ENCODE measurements at regions not wholly inside any gene's neighbourhood (a gene's known extent, or its start where the extent isn't known, plus 50 kb on each side); places are given as distances from the start of the nearest gene placed in this dataset.

DNA sequence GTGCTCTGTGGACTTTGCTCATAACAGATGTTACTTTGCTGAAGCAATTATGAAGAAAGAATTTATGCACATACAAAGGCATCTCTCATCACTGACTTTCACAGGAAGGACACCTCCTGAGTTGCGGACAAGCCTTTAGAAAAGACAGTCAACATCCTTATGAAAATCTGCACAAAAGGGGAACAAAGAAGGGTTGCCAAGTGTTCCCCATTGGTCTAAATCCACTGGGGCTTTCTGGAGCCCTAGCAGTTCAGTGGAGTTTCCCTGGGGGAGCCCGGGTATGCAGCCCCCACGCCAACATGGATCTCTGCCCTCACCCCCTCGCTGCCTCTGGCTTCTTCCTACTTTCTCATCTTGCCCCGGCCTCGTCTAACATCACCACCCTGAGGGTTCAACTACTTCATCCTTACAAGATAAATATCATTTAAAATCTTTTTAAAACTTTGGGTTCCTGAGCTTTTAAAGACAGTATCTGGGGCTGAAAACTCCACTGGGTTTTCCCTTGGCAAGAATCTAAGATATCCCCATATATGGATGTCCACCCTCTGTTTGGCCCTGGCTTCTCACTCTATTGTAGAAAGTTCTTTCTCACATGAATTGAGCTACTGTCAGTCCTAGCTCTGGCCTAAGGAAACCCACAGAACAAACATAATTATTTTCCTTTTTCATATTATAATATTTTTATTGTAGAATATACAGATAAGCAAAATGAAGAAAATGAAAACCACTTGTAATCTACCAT, 207.9 kb upstream of the RGMA start:
- no peak for DNase-seq

DNA sequence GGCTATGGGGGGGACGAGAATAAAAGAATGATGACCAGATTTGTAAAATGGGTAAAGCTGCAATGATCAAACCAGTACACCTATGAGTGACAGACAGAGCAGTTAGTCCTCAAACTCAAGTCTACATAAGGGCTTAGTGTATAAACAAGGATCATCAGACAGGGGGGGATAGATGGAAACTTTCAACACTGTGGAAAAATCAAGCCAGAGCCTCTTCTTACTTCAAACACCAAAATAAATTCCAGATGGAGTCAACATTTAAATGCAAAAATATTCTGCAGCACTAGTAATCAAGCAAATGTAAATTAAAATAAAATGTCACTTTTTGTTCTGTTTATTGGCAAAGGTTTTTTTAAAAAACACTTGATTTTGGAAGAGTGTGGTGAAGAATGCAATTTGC, 205.9 kb upstream of the RGMA start:
- no peak for DNase-seq

DNA sequence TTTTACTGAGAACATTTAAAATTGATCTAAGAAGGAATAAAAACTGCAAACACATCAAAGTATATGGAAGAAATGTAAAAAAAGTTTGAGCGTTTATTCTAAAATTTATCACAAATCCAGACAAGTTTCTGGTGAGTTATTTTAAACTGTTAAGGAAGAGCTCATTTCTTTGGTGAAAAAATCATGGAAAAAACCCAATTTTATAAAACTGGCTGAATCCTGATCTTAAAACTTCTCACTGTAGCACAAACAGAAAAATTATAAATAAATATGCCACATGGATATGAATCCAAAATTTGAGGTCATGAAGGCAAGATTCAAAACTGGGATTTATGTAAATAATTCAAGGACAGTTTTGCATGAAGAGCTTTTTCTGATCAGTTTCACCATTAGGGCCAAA, 205.1 kb upstream of the RGMA start:
- no peak for DNase-seq

GRCh38 chr15:93291380-93291779, 202.4 kb upstream of the RGMA start:
- no peak for DNase-seq

DNA sequence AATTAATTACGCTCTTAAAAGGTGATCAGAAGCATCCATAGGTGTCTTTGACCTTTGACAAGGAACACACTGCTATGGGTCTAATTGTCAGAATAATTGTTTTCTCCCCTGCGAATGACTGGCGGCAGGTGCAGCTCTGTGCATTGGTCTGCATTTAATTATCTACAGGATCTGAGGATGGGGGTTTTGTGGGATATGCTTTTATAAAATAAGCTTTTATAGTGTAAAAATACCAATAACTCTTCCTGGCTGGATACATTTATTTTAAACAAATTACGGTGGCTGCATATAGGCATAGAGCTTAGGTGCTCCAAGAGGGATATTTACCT, 201.6 kb upstream of the RGMA start:
- no peak for DNase-seq

GRCh38 chr15:93289941-93290617, 201.1 kb upstream of the RGMA start:
- no peak for DNase-seq

DNA sequence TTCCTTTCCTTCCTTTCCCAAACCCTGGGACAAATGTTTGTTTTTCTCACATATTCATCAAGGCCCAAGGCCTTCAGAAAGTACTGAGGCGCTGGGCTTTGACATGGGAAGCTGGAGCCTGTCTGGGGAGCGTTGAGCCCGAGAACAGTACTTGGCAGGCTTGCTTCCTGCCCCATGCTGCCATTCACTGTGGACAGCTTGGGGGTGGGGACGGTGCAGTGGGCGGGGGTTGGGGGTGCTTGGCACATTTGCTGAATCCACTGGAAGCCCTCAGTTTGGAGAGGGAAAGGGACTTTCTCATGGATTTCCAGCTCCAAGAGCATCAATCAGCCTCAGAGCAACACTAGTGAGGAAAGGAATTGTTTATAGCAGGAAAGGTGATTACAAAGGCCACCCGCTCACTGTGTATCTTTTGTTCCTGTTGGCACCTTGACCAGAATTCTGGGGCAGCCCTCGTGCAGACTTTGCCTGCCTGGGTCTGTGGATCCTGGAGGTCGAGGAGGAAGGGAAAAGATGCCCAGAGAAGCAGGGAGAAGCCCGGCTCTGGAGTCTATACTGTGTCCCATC, 199.8 kb upstream of the RGMA start:
- no peak for DNase-seq

DNA sequence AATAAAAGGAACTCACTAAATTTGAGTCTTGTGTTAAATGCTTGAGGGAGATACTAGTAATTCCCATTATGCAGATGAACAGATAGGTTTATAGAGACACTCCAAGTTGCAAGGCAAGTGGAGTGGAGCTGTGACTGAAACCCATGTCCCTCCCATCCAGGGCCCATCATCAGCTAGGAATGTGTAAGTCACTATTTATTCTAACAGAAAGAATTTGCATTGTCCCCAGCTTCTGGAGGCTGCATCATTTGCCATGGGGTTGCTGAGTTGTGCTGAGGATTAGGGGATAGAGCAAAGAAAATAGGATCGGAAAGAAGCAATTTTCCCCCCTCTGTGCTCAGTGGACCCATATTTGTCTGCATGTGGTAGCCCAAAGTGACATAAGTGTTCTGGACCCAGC, 197.4 kb upstream of the RGMA start:
- no peak for DNase-seq

DNA sequence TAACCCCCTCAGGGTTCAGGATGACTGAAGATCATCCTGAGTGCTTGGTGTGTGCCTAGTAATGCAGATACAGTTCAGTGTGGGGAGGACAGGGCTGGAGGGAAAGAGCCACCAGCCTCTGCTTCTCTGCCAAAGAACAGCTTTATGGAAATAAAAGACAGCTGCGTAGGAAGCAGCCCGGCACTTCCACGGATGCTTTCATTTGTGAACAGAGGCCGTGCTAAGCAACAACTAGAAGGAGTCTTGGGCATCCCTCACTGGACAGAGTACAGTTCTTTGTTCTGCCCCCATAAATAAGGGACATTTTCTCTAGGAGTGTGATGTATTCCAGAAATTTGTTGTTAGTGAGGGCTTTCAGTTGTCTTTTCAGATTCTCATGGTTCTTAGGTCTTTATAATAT, 194.8 kb upstream of the RGMA start:
- no peak for DNase-seq

GRCh38 chr15:93282808-93283207, 193.8 kb upstream of the RGMA start:
- no peak for DNase-seq

- DNase-seq, result no peak
These were observed 189.8 kb upstream of the RGMA start for GRCh38 chr15:93278783-93279182.

DNA sequence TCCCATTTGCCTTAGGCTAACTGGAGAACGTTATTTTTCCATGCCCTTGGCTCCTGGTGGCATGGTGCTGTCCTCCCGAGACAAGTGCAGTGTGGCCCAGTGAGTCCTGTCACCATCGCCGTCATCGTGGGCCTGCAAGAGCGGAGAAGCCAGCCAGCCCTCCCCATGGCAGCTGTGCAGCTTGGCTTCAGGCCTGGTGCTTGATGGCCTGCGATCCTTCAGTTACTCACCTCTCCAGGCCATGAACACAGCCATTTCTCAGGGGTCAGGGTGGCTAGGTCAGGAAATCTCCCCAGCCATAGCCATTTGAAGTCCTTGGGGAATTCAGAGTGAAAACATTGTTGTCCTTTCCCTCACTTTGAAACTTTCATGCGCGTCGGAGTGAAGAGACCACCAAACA, 189.0 kb upstream of the RGMA start:
- DNase-seq, result no peak

DNA sequence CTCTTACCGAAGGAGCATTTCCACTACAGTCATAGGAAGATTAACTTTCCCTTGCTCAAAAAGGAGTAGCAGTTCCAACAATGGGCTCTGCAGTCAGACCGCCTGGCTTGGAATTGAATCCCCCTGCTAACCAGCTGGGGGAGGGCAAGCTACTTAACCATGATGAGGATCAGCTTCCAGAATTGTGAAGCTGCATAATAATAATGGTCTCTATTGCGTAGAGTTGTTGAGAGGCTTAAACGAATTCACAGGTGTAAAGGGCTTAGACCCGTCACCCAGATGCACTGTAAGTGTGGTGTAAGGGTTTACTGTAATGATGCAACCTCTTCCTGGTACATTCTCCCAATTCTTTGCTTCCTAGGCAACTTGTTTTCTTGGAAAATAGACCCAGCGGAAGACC, 185.2 kb upstream of the RGMA start:
- no peak for DNase-seq

DNA sequence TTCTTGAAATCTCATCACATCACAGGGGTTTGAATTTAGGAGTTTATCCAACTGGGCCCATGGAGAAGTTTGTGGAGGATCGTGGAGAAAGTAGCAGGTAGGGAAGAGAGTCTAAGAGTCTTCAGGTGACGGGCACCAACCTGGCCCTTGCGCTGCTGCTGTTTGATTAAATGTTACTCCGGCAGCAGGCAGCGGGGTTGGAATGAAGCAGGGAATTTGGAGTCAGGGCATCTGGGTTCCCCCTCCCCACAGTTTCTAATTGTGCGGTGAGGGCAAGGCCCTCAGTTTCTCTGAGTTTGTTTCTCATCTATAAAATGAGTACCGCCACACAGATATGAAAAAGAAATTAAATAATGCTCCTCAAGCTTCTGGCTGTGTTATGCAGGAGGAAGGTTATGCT, 182.9 kb upstream of the RGMA start:
- DNase-seq, result no peak

DNA sequence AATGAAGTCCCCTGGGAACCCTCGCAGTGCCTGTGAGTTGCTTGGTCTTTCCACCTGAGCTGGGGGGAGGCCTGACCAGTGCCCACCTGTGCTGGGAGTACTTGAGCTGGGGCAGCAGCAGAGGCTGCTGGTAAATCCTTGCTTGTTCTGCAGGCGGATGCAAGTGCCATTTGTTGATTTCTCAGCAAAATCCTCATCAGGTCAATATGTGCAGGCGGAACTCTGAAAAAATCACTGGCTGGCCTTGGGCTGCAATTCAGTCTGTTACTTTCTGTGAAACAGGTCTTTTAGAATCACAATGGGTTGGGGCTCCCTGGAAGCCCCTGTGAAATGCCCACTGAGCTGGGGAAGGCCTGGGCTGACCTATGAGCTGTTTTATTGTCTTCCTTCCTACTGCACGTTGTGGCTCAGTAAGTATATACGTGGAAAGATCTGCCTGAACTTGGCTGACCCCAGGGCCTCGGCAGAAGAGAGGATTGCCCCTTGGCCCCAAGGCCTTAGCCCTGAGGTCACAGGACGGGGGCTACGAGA, 182.0 kb upstream of the RGMA start:
- no peak for DNase-seq

- DNase-seq, result no peak
These were observed 179.1 kb upstream of the RGMA start for GRCh38 chr15:93268066-93268465.

GRCh38 chr15:93266291-93266690, 177.3 kb upstream of the RGMA start:
- no peak for DNase-seq

GRCh38 chr15:93265111-93265556, 176.1 kb upstream of the RGMA start:
- peak; percentile 81 for DNase-seq

DNA sequence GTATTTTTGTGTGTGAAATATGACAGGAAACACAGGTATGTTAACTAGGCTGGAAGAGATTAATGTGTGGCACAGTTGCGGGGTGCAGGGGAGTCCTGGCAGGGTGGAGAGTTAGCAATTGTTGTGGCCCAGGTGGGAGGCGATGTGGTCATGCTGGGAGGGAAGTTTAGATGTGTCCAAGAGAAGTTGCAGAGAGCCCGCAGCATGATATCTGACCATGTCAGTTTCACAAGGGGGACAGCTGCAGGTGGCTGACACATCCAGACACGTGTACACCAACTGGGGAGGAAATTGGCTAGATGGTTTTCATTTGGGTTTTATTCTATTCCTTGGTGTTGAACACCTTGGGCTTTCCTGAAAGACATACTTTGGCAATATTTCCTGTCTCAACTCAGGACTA, 172.8 kb upstream of the RGMA start:
- DNase-seq, result no peak

DNA sequence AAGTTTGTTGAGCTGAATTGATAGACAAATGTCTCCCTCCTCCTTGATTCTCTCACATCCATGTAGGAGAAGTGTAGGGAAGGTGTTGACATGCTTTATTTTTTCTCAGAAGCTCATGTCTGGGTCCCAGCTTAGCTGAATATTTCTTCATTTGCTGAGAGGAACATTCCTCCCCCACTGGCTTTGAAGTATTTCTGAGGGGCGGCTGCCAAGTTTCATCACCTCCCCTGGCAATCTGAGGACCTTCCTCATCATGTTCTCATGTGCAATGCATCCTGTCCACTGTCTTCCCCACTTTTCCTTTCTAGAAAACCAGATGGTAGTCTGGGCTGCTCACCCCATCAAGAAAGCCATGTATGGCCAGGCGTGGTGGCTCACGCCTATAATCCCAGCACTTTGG, 168.9 kb upstream of the RGMA start:
- DNase-seq, result no peak

DNA sequence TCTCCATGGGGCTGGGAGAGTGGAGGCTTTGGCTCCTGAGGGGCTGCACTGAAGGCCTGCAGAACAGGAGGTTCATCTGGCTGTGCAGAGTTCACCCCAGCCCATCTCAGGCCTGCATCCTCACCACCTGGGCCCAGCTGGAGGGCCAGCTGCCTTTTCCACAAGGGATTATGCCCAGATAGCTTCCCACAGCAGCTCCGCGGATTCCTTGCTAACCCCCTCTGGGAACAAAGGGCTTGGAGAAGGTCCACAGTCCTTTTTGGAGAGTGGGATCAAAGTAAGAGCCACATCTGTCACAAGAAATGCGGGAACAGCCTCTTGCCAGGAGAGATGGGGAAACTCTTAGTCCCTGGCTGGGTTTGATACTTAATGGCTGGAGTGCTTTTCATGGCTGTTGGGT, 164.7 kb upstream of the RGMA start:
- no peak for DNase-seq

DNA sequence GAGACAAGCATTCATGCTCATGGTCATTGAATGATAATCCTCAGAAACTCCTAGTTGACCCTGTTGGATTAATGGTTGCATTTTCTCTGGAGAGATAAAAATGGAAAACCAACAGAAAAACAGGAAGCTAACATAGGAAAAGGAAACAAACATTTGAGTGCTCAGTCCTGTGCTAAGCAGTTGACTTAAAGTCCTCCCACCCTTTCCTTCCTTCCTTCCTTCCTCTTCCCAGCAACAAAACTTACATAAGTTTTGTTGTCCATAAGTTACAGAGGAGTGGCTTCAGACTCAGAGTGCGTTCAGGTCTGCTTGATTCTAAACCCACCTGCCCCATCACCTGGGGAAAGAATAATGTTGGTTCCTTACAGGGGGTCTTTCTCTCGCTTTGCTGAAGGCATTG, 163.8 kb upstream of the RGMA start:
- DNase-seq, result no peak

GRCh38 chr15:93250950-93251349, 161.9 kb upstream of the RGMA start:
- DNase-seq, result peak; percentile 30

- no peak for DNase-seq
These were observed 161.2 kb upstream of the RGMA start for GRCh38 chr15:93250209-93250608.
